ENCODE measurements at regions not wholly inside any gene's neighbourhood (a gene's known extent, or its start where the extent isn't known, plus 50 kb on each side); places are given as distances from the start of the nearest gene placed in this dataset.
"Not testable (repeated sequence)": the region's sequence is repeated elsewhere in the genome, so short reads cannot be mapped to it uniquely, and the experiment has no call there.

- H3K4me3 ChIP-seq (ENCODE audit: low read depth, low read length) = no peak overlapping the region
- DNase-seq (ENCODE audit: low read depth, low spot score) = peak; percentile 49
- in situ Hi-C loops (cut with HindIII; ENCODE audit: low sequenced_read_pairs) = no loop called here
- TF ChIP-seq CTCF (IDR thresholded peaks at IDR 0.05; ENCODE audit: low read depth, low read length) = no peak
These were observed 62.2 kb upstream of the TENM4 start for GRCh38 chr11:79503028-79503427.

GRCh38 chr11:79501707-79502106 is 60.9 kb upstream of the TENM4 start:
- no peak for TF ChIP-seq CTCF (IDR thresholded peaks at IDR 0.05; ENCODE audit: low read depth, low read length)
- DNase-seq (ENCODE audit: low read depth, low spot score) = no peak
- H3K4me3 ChIP-seq (ENCODE audit: low read depth, low read length) = no peak overlapping the region
- in situ Hi-C loops (cut with HindIII; ENCODE audit: low sequenced_read_pairs) = no loop called here

GRCh38 chr11:79499929-79500328 is 59.1 kb upstream of the TENM4 start:
- H3K4me3 ChIP-seq (ENCODE audit: low read depth, low read length); in situ Hi-C loops (cut with HindIII; ENCODE audit: low sequenced_read_pairs); DNase-seq (ENCODE audit: low read depth, low spot score): not testable (repeated sequence)

- DNase-seq (ENCODE audit: low read depth, low spot score) = no peak
- H3K4me3 ChIP-seq (ENCODE audit: low read depth, low read length) = no peak overlapping the region
- in situ Hi-C loops (cut with HindIII; ENCODE audit: low sequenced_read_pairs) = no loop called here
- TF ChIP-seq CTCF (IDR thresholded peaks at IDR 0.05; ENCODE audit: low read depth, low read length) = no peak
These were observed 57.8 kb upstream of the TENM4 start for GRCh38 chr11:79498667-79499066.

- peak; percentile 70 for DNase-seq (ENCODE audit: low read depth, low spot score)
- in situ Hi-C loops (cut with HindIII; ENCODE audit: low sequenced_read_pairs) = no loop called here
- peak; percentile 98 for TF ChIP-seq CTCF (IDR thresholded peaks at IDR 0.05; ENCODE audit: low read depth, low read length)
- H3K4me3 ChIP-seq (ENCODE audit: low read depth, low read length) = no peak overlapping the region
These were observed 52.8 kb upstream of the TENM4 start for GRCh38 chr11:79493555-79494171.

- in situ Hi-C loops (cut with HindIII; ENCODE audit: low sequenced_read_pairs) = no loop called here
- no peak for DNase-seq (ENCODE audit: low read depth, low spot score)
- no peak for TF ChIP-seq CTCF (IDR thresholded peaks at IDR 0.05; ENCODE audit: low read depth, low read length)
- no peak overlapping the region for H3K4me3 ChIP-seq (ENCODE audit: low read depth, low read length)
These were observed 51.2 kb upstream of the TENM4 start for GRCh38 chr11:79492008-79492407.
